Right atrium auricular region (tissue), 2 donors: ENCODE measurements at regions not wholly inside any gene's neighbourhood (a gene's known extent, or its start where the extent isn't known, plus 50 kb on each side); places are given as distances from the start of the nearest gene placed in this dataset.

ENCODE experiments used
- DNase-seq: peaks from one replicate; pipeline ENCODE4 v3.0.0-alpha.2; 2019; ENCODE audit warnings: low spot score
- H3K27ac ChIP-seq, 2 donors: fragments of 200-600 bp; sonication (generic); 1 replicate in 1 of 2; 2 replicates in 1 of 2; pipeline ENCODE4 v1.5.1; 2016 to 2019
- H3K27me3 ChIP-seq, 2 donors: fragments of 200-600 bp; sonication (generic); one replicate each; pipeline versions ENCODE4 v1.5.1 to v1.6.0; 2017 to 2019
- H3K36me3 ChIP-seq: fragments of 200-600 bp; sonication (generic); one replicate; pipeline ENCODE4 v1.5.1; 2016
- H3K4me1 ChIP-seq, 2 donors: fragments of 200-600 bp; sonication (generic); one replicate each; pipeline versions ENCODE4 v1.5.1 to v1.6.0; 2017 to 2019
- H3K4me3 ChIP-seq, 2 donors: fragments of 200-600 bp; sonication (generic); 1 replicate in 1 of 2; 2 replicates in 1 of 2; pipeline ENCODE4 v1.5.1; 2017 to 2019; ENCODE audit warnings: mild to moderate bottlenecking in 1 of 2, moderate library complexity in 1 of 2
- H3K9me3 ChIP-seq, 2 donors: fragments of 200-600 bp; sonication (generic); one replicate each; pipeline ENCODE4 v1.5.1; 2019
- TF ChIP-seq, protein P1 (sequence below), 2 donors: fragments of 200-600 bp; sonication (generic); IDR thresholded peaks; one replicate each; pipeline ENCODE4 v1.5.1; 2019; ENCODE audit warnings: antibody characterized with exemption in 2 of 2

DNA sequence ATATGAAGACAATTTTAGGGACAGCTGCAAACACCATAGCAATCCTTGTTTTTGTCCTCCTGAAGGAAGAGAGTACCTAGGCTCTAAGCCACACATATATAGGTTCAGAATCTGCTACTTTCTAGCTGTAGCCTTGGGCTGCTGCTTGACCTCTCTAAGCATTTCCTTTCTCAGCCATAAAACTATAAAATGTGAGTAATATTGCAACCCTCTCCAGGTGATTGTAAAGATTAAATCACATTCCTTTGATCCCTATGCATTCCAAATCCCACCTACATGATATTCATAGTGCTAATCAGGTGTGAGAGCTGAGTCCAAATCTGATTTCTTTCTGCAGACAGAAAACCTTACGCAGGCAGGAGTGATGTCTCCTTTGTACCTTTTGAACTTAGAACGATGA, 913.5 kb downstream of the VRK1 start:
- H3K9me3 ChIP-seq: no peaks in the 10 kb centered on the region
- no peak for DNase-seq
- TF ChIP-seq, protein P1, sequence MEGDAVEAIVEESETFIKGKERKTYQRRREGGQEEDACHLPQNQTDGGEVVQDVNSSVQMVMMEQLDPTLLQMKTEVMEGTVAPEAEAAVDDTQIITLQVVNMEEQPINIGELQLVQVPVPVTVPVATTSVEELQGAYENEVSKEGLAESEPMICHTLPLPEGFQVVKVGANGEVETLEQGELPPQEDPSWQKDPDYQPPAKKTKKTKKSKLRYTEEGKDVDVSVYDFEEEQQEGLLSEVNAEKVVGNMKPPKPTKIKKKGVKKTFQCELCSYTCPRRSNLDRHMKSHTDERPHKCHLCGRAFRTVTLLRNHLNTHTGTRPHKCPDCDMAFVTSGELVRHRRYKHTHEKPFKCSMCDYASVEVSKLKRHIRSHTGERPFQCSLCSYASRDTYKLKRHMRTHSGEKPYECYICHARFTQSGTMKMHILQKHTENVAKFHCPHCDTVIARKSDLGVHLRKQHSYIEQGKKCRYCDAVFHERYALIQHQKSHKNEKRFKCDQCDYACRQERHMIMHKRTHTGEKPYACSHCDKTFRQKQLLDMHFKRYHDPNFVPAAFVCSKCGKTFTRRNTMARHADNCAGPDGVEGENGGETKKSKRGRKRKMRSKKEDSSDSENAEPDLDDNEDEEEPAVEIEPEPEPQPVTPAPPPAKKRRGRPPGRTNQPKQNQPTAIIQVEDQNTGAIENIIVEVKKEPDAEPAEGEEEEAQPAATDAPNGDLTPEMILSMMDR (IDR thresholded peaks at IDR 0.05): no peak
- no peaks in the 10 kb centered on the region for H3K4me1 ChIP-seq
- H3K27me3 ChIP-seq: no peaks in the 10 kb centered on the region
- no peak overlapping the region for H3K27ac ChIP-seq
- H3K4me3 ChIP-seq: no peak overlapping the region
- H3K36me3 ChIP-seq: no peaks in the 10 kb centered on the region

DNA sequence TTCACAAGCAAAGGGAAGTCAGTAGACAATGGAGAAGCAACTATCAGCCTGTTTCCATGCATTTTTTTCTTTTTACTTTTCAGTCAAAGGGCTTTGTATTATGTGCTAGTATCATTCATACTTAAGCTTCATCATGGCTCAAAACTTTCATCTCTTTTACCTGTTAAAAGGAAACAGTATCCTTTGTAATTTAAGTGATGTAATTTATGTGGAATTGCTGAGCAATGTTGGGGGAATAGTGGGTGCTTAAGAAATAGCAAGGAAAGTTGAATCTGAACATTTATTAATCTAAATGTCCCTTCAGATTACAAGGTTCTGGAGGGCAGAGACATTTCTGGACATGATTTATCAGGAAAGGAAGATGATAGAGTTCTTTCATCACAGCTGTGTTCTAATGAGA, 915.3 kb downstream of the VRK1 start:
- TF ChIP-seq, protein P1 (IDR thresholded peaks at IDR 0.05): no peak
- Histone ChIP-seq H3K9me3 (no peaks in the 10 kb centered on the region), H3K4me1 (no peaks in the 10 kb centered on the region), H3K4me3 (no peak overlapping the region), H3K36me3 (no peaks in the 10 kb centered on the region), H3K27me3 (no peaks in the 10 kb centered on the region), H3K27ac (no peak overlapping the region)
- no peak for DNase-seq

DNA sequence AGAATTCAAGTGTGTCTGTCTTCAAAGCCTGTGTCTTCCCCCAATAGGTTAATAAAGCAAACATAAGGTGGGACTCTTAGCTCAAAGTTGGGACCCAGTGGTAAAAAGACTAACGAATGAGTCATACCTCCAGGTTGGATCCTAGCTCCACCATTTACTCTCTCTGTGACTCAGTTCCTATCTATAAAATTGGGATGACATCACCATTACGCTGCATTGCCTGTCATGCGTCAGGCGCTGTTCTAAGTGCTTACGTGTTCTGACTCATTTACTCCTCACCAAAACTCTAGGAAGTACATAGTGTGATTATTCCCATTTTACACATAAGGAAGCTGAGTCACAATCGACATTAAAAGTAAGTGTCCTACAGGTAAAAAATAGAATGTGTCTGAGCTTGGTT, 915.8 kb downstream of the VRK1 start:
- Histone ChIP-seq H3K9me3 (no peaks in the 10 kb centered on the region), H3K27me3 (no peaks in the 10 kb centered on the region), H3K4me1 (no peaks in the 10 kb centered on the region), H3K36me3 (no peaks in the 10 kb centered on the region), H3K27ac (no peak overlapping the region), H3K4me3 (no peak overlapping the region)
- no peak for DNase-seq
- TF ChIP-seq, protein P1 (IDR thresholded peaks at IDR 0.05): no peak

DNA sequence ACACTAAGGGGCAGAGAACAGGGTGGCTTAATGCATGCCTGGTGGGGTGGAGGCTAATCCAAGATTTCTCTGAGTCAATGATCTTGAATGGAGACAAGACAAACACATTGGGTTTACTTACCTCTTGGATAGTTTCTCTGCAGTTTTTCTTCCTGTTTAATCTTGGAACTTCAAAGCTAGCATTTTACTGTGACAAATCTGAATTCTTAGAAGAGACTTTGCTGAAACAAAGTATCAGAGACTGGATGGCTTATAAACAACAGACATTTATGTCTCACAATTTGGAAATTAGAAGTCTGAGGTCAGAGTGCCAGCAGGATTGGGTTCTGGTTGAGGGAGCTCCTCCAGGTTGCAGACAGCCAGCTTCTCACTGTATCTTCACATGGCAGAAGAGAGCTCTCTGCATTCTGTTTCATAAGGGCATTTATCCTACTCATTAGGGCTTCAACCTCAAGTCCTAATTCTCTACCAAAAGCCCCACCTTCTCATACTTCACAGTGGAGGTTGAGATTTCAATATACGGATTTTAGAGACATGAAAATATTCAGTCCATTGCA, 921.8 kb downstream of the VRK1 start:
- TF ChIP-seq, protein P1 (IDR thresholded peaks at IDR 0.05): no peak
- Histone ChIP-seq H3K4me1 (no peaks in the 10 kb centered on the region), H3K36me3 (no peaks in the 10 kb centered on the region), H3K27ac (no peak overlapping the region), H3K9me3 (peaks cover 0 to 12% of the 10 kb centered on the region in 2 donors), H3K27me3 (no peaks in the 10 kb centered on the region), H3K4me3 (no peak overlapping the region)
- DNase-seq: no peak

DNA sequence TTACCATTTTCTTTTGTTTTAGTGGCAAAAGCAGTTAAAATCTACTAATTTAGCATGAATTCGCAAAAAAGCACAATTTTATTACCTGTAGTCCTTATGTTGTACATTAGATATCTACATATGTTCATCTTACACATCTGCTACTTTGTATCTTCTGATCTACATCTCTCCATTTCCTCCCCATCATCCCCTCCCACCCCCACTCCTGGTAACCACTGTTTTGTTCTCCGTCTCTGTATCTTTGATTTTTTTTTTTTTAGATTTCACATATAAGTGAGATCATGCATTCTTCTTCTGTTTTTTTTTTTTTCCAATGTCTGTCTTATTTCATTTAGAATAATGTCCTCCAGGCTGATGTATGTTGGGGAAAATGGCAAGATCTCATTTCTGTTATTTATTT, 922.7 kb downstream of the VRK1 start:
- Histone ChIP-seq H3K9me3 (peaks cover 0 to 12% of the 10 kb centered on the region in 2 donors), H3K4me1 (no peaks in the 10 kb centered on the region), H3K27me3 (no peaks in the 10 kb centered on the region), H3K27ac (no peak overlapping the region), H3K36me3 (no peaks in the 10 kb centered on the region), H3K4me3 (no peak overlapping the region)
- DNase-seq: no peak
- TF ChIP-seq, protein P1 (IDR thresholded peaks at IDR 0.05): no peak

GRCh38 chr14:97723351-97723750, 926.2 kb downstream of the VRK1 start:
- Histone ChIP-seq H3K27me3 (no peaks in the 10 kb centered on the region), H3K4me1 (no peaks in the 10 kb centered on the region), H3K9me3 (peaks cover 0 to 12% of the 10 kb centered on the region in 2 donors), H3K36me3 (no peaks in the 10 kb centered on the region), H3K27ac (no peak overlapping the region), H3K4me3 (no peak overlapping the region)
- TF ChIP-seq, protein P1 (IDR thresholded peaks at IDR 0.05): no peak
- no peak for DNase-seq
